HG03575 (cell line): ENCODE measurements at regions not wholly inside any gene's neighbourhood (a gene's known extent, or its start where the extent isn't known, plus 50 kb on each side); places are given as distances from the start of the nearest gene placed in this dataset.

ENCODE experiments used
- ATAC-seq: cut with Tn5 transposase; IDR thresholded peaks from one replicate; pipeline ENCODE4 v1.9.1; 2021; ENCODE audit not compliant: unreplicated experiment, insufficient number of reproducible peaks, low FRiP score; ENCODE audit errors: extremely low read depth

- no peak for ATAC-seq
These were observed 209.2 kb upstream of the CDIN1 start for GRCh38 chr15:36370051-36370730.

- ATAC-seq: no peak
These were observed 208.7 kb upstream of the CDIN1 start for GRCh38 chr15:36370731-36371112.

GRCh38 chr15:36371509-36371908 is 207.9 kb upstream of the CDIN1 start:
- ATAC-seq: no peak

GRCh38 chr15:36372968-36373367 is 206.5 kb upstream of the CDIN1 start:
- ATAC-seq: no peak

- ATAC-seq: no peak
These were observed 205.9 kb upstream of the CDIN1 start for GRCh38 chr15:36373550-36373949.

- ATAC-seq: no peak
These were observed 190.3 kb upstream of the CDIN1 start for GRCh38 chr15:36389107-36389506.

DNA sequence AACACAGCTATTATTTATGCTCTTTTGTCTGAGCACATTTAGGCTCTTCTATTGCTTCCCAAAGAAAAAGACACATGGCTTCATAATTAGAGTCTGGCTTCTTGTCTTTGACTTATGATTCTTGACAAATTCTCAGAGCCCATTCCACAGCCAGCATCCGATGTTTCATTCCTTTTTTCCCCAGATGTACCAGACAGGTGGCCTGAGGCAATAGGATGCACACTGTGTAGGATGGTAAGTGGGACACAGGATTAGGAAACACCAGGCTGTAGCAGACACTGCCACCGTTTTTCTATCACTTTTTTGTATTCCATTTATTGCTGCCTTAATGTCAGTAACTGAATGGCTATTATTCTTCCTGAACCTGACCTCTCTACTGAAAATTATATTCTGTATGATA is 188.9 kb upstream of the CDIN1 start:
- no peak for ATAC-seq

GRCh38 chr15:36392676-36393266 is 186.7 kb upstream of the CDIN1 start:
- no peak for ATAC-seq

DNA sequence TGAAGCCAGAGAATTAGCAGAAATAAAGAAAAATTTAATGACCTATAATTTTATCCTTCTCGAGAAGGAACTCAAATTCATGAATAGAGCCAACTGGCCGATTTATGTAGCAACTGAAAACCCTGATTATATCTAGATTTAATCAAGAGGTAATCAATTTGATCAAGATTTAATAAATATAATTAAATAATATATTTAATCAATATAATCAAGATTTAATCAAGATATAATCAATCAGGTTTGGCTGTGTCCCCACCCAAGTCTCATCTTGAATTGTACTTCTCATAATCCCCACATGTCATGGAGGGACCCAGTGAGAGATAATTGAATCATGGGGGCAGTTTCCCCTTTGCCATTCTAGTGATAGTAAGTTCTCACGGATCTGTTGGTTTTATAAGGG is 181.2 kb upstream of the CDIN1 start:
- no peak for ATAC-seq

DNA sequence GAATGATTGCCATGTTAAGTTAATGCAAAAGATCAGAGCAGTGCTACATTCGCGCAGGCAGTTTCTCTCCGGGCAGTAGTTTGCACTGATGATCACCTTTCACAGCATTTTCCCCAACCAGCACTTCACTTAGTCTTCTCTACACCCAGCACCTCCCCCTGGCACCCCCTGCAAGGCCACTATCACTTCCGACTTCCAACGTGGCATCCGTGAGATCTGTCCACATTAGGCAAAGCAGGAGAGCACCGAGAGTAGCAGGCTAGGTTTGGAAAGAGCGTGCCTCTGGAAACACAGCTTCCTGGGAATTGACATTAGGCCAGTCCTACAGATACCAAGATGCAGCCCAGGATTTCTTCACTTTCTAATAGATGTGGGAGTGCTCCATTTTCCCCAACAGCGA is 180.2 kb upstream of the CDIN1 start:
- no peak for ATAC-seq

- no peak for ATAC-seq
These were observed 178.4 kb upstream of the CDIN1 start for GRCh38 chr15:36400936-36401585.

DNA sequence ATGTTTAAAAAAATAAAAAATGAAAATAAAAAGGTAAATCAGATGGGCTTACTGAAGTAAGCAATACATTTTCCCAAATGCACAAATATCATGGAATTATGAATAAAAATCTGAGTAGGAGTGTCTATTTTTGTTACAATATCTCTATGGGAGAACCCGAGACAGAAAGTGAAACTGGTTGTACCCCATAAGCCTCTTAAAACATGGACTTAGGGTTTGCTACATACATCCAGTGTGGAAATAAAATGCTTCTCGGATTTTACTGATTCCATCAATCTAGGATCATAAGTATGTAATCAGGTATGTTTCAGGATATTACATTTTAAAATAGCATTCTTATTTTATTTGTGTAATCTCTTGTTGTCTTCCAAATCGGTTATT is 177.8 kb upstream of the CDIN1 start:
- no peak for ATAC-seq

- ATAC-seq: no peak
These were observed 176.1 kb upstream of the CDIN1 start for GRCh38 chr15:36403351-36403750.

DNA sequence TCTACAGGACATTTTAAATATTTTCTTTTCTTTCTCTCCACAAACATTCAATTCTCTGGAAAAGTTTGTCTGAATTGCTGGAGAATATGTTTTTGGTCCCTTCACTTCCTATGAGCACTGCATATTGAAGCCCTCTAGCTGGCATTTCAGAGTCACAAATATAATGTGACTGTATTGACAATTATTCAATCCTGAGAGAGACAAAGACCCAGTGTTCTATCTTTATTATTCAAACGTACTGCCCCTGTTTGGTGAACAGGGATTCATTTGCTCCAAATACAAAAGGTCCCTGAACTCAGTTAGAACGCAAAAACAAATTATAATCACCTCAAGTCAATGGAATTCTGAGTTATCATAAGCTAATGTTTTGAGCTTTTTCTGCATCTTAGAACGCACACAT is 173.1 kb upstream of the CDIN1 start:
- no peak for ATAC-seq

GRCh38 chr15:36406911-36407310 is 172.5 kb upstream of the CDIN1 start:
- no peak for ATAC-seq

DNA sequence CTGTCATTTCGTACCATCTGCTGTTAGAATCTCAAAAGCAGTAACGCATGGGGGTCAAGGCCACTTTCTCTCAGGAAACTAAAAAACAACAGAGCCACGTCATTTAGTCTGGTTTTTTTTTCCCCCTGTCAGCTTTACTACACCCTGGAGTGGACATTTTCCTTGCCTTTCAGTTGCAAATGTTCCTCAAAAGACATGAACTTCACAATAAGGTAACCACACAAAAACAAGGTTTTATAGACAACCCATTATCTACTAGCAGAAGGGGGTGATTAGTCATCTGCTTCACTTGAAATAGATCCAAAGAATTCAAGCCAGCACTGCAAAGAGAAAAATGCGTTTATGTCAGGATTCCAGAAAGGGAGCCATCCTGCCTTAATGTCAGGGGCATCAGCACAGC is 171.8 kb upstream of the CDIN1 start:
- no peak for ATAC-seq

DNA sequence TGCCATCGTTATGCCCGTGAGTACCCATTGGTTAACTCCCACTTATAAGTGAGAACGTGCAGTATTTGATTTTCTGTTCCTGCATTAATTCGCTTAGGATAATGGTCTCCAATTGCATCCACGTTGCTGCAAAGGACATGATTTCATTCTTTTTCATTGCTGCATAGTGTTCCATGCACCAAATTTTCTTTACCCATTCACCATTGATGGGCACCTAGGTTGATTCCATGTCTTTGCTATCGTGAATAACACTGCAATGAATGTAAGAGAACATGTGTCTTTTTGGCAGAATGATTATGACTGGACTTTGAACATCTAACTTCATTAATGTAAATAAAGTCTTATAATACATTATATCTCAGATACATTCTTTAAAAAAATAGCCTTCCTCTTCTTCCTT is 169.6 kb upstream of the CDIN1 start:
- no peak for ATAC-seq

DNA sequence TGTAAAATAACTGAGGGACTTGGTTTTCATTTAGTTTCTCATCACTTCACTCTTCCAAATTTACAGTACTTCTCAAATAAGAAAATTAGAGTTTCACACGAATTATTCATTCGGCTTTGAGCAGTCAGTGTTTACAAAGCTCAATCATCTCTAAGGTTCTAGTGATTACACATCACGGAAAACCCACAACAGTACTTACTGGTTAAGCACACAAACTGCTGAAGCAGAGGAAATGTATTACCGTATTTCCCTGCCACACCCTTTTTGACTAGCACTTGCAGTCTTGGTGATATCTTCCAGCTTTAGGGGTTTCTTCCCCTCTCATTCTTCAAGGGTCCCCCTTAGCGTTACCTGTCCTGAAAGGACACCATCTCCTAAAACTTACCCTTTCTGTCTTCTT is 164.8 kb upstream of the CDIN1 start:
- ATAC-seq: no peak

DNA sequence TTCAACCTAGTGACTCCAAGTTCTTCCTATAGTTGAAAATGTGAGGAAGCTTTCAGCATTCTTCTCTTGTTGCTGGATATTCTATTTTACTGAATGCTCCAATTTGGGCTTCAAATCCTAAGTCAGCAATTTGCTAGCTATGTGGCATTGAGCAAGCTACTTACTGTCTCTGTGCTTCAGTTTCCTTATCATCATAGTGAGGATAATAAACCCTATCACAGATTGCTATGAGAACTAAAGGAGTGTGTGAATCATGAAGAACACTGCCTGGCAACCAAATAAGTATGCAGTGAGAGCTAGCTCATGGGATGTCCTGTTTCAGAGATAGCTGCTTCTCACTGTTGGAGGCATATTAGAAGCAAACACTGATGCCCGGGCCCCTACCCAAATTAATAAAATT is 163.8 kb upstream of the CDIN1 start:
- ATAC-seq: no peak

GRCh38 chr15:36422631-36423030 is 156.8 kb upstream of the CDIN1 start:
- no peak for ATAC-seq

GRCh38 chr15:36426691-36427090 is 152.7 kb upstream of the CDIN1 start:
- no peak for ATAC-seq
